Duodenal mucosa (tissue), 2 donors: ENCODE measurements at regions not wholly inside any gene's neighbourhood (a gene's known extent, or its start where the extent isn't known, plus 50 kb on each side); places are given as distances from the start of the nearest gene placed in this dataset.
"Not testable (repeated sequence)": the region's sequence is repeated elsewhere in the genome, so short reads cannot be mapped to it uniquely, and the experiment has no call there.

ENCODE experiments used
- H3K27ac ChIP-seq: one replicate; pipeline ENCODE4 v1.7.0; 2013; ENCODE audit warnings: low read depth, low read length
- H3K27me3 ChIP-seq, 2 donors: one replicate each; pipeline ENCODE4 v1.7.0; 2013; ENCODE audit warnings: low read length in 2 of 2, control low read depth in 1 of 2; ENCODE audit not compliant: insufficient read depth in 2 of 2, control insufficient read depth in 1 of 2
- H3K36me3 ChIP-seq, 2 donors: one replicate each; pipeline ENCODE4 v1.7.0; 2013; ENCODE audit warnings: low read length in 2 of 2, control low read depth in 1 of 2; ENCODE audit not compliant: insufficient read depth in 2 of 2, control insufficient read depth in 1 of 2
- H3K4me1 ChIP-seq, 2 donors: one replicate each; pipeline ENCODE4 v1.7.0; 2013; ENCODE audit warnings: low read length in 2 of 2, control low read depth in 1 of 2; ENCODE audit not compliant: insufficient read depth in 2 of 2, control insufficient read depth in 1 of 2
- H3K4me3 ChIP-seq, 2 donors: one replicate each; pipeline ENCODE4 v1.7.0; 2013; ENCODE audit warnings: low read length in 2 of 2, low read depth in 1 of 2
- H3K9ac ChIP-seq, 2 donors: one replicate each; pipeline ENCODE4 v1.7.0; 2013; ENCODE audit warnings: low read length in 2 of 2, low read depth in 1 of 2
- H3K9me3 ChIP-seq, 2 donors: one replicate each; pipeline ENCODE4 v1.7.0; 2013; ENCODE audit warnings: low read length in 2 of 2, control low read depth in 1 of 2; ENCODE audit not compliant: control insufficient read depth in 1 of 2

- no peak overlapping the region for H3K4me3 ChIP-seq
- no peak overlapping the region for H3K9ac ChIP-seq
- no peaks in the 10 kb centered on the region for H3K4me1 ChIP-seq
- H3K27ac ChIP-seq, result no peak overlapping the region
- H3K27me3 ChIP-seq, result no peaks in the 10 kb centered on the region
- no peaks in the 10 kb centered on the region for H3K9me3 ChIP-seq
- H3K36me3 ChIP-seq, result no peaks in the 10 kb centered on the region
Observed at GRCh38 chr16:75965504-75966374, 239.4 kb upstream of the CPHXL start.

- H3K4me1 ChIP-seq, result not testable (repeated sequence)
Observed at GRCh38 chr16:75969120-75969519, 242.8 kb upstream of the CPHXL start.

GRCh38 chr16:75971334-75971733 lies 245.0 kb upstream of the CPHXL start:
- Histone ChIP-seq H3K27ac (no peak overlapping the region), H3K27me3 (no peaks in the 10 kb centered on the region), H3K4me1 (no peaks in the 10 kb centered on the region), H3K9ac (no peak overlapping the region), H3K36me3 (no peaks in the 10 kb centered on the region), H3K4me3 (no peak overlapping the region), H3K9me3 (no peaks in the 10 kb centered on the region)

More at GRCh38 chr16:75969120-75969519, 242.8 kb upstream of the CPHXL start:
- H3K36me3 ChIP-seq, H3K9me3 ChIP-seq, H3K27me3 ChIP-seq, H3K4me3 ChIP-seq, H3K27ac ChIP-seq, H3K9ac ChIP-seq: not testable (repeated sequence)

DNA sequence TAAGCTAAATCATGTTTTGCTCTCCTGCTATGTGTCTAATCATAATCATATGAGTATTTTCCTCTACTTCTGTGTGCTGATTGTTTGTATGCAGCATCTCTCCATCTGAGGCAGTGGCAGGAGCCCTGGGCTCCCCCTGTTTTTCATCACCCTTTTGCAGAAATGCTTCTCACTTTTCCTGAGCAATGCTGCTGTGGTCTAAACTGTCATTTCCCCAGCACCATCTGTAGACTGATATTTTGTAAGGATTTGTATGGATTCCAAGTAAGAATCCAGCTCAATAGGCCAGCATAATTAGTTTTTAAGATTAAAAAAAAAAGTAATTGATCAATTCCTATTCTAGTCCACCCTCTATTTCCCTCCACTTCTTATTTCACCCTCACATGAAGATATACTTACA lies 257.0 kb upstream of the CPHXL start:
- Histone ChIP-seq H3K9me3 (no peaks in the 10 kb centered on the region), H3K27me3 (no peaks in the 10 kb centered on the region), H3K4me1 (no peaks in the 10 kb centered on the region), H3K27ac (no peak overlapping the region), H3K36me3 (no peaks in the 10 kb centered on the region), H3K4me3 (no peak overlapping the region), H3K9ac (no peak overlapping the region)

- no peak overlapping the region for H3K27ac ChIP-seq
- H3K9ac ChIP-seq, result no peak overlapping the region
- H3K36me3 ChIP-seq, result no peaks in the 10 kb centered on the region
- H3K4me3 ChIP-seq, result no peak overlapping the region
- no peaks in the 10 kb centered on the region for H3K27me3 ChIP-seq
- no peaks in the 10 kb centered on the region for H3K9me3 ChIP-seq
- H3K4me1 ChIP-seq, result no peaks in the 10 kb centered on the region
Observed at GRCh38 chr16:75983741-75984381, 257.6 kb upstream of the CPHXL start.

GRCh38 chr16:75987323-75987722 lies 261.0 kb upstream of the CPHXL start:
- H3K4me1 ChIP-seq, result no peaks in the 10 kb centered on the region
- H3K9ac ChIP-seq, result no peak overlapping the region
- H3K27me3 ChIP-seq, result no peaks in the 10 kb centered on the region
- no peaks in the 10 kb centered on the region for H3K36me3 ChIP-seq
- H3K9me3 ChIP-seq, result no peaks in the 10 kb centered on the region
- H3K27ac ChIP-seq, result no peak overlapping the region
- H3K4me3 ChIP-seq, result no peak overlapping the region

GRCh38 chr16:75996491-75996890 lies 270.2 kb upstream of the CPHXL start:
- Histone ChIP-seq H3K27ac (no peak overlapping the region), H3K36me3 (no peaks in the 10 kb centered on the region), H3K4me3 (no peak overlapping the region), H3K4me1 (no peaks in the 10 kb centered on the region), H3K27me3 (no peaks in the 10 kb centered on the region), H3K9me3 (no peaks in the 10 kb centered on the region), H3K9ac (no peak overlapping the region)

DNA sequence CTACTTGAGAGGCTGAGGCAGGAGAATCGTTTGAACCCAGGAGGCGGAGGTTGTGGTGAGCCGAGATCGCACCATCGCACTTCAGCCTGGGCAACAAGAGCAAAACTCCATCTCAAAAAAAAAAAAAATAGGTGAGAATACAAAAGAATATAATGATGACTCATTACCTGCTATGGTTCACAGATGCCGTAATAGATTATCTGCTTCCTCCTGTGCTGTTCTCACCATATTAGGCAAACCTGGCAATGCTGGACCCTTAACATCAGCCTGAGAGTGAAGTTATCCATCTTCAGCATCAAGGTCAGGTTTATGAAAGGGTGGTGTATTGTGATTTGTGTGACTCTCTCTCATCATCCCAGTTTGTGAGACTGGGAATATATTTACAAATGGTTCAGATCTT lies 271.3 kb upstream of the CPHXL start:
- no peak overlapping the region for H3K4me3 ChIP-seq
- no peaks in the 10 kb centered on the region for H3K27me3 ChIP-seq
- H3K27ac ChIP-seq, result no peak overlapping the region
- no peak overlapping the region for H3K9ac ChIP-seq
- no peaks in the 10 kb centered on the region for H3K36me3 ChIP-seq
- H3K4me1 ChIP-seq, result no peaks in the 10 kb centered on the region
- H3K9me3 ChIP-seq, result no peaks in the 10 kb centered on the region

DNA sequence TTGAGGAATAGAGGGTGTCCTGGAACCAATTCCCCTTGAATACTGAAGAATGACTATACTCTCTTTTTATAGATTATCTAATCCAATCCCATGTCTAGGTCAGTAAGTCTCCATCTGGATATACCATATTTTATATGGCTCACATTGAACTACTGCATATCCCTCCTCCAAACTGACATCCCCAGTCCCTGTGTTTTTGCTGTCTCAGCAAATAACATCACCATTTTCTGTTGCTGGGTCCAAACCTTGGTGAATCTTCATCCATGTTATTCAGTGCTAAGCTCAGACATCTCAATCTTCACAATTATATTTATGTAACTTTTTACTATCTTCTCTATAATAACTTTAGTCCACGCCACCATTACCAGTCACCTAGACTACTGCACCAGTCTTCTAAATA lies 269.6 kb upstream of the CNTNAP4 start:
- no peaks in the 10 kb centered on the region for H3K36me3 ChIP-seq
- H3K9me3 ChIP-seq, result no peaks in the 10 kb centered on the region
- no peaks in the 10 kb centered on the region for H3K4me1 ChIP-seq
- no peak overlapping the region for H3K4me3 ChIP-seq
- no peak overlapping the region for H3K27ac ChIP-seq
- no peaks in the 10 kb centered on the region for H3K27me3 ChIP-seq
- no peak overlapping the region for H3K9ac ChIP-seq

DNA sequence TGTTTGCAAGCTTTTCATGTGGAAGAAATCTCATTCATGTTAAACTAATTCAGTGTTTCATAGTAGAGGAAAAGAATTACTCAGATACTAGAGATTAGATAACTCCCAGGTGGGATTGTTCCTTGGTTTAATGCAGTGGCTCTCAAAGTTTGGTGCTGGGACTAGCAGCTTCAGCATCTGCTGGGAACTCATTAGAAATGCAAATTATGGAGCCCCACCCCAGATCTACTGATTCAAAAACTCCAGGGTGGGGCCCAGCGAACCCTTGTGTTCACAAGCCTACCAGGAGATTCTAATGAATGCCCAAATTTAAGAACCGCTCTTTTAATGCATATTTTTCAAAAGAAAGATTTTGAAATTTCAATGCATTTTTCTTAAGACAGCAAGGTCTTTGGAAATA lies 253.4 kb upstream of the CNTNAP4 start:
- H3K4me3 ChIP-seq, result no peak overlapping the region
- no peaks in the 10 kb centered on the region for H3K36me3 ChIP-seq
- H3K9ac ChIP-seq, result no peak overlapping the region
- no peak overlapping the region for H3K27ac ChIP-seq
- H3K4me1 ChIP-seq, result no peaks in the 10 kb centered on the region
- H3K9me3 ChIP-seq, result no peaks in the 10 kb centered on the region
- H3K27me3 ChIP-seq, result no peaks in the 10 kb centered on the region
